WTC11 (cell line): ENCODE measurements at regions not wholly inside any gene's neighbourhood (a gene's known extent, or its start where the extent isn't known, plus 50 kb on each side); places are given as distances from the start of the nearest gene placed in this dataset.

Experiments
- ATAC-seq: fragments of 200-7000 bp; cut with Tn5 transposase; 2 replicates; pipeline ENCODE4 v1.10.0; 2021; ENCODE audit warnings: mild to moderate bottlenecking, moderate library complexity
- CTCF ChIA-PET: fragments of 300-600 bp; sonication (Branson Sonifier 250); formaldehyde crosslinking; loops from one replicate; lab custom pipeline; 2021; ENCODE audit warnings: antibody characterized with exemption; lab: Charles Lee
- POLR2A ChIA-PET: fragments of 350-600 bp; sonication (Branson Sonifier 250); formaldehyde crosslinking; loops from one replicate; lab custom pipeline; 2021; ENCODE audit warnings: antibody characterized with exemption; lab: Charles Lee
- DNase-seq: peaks from one replicate; pipeline ENCODE4 v3.0.0; 2021; ENCODE audit warnings: low spot score
- H3K27ac Mint-ChIP-seq: 2 replicates; pipeline ENCODE4 v1.8.0; 2021; ENCODE audit warnings: mixed read lengths
- H3K27me3 Mint-ChIP-seq: 2 replicates; pipeline ENCODE4 v1.8.0; 2021; ENCODE audit warnings: low read depth, mild to moderate bottlenecking, moderate library complexity, mixed read lengths
- H3K36me3 Mint-ChIP-seq: 2 replicates; pipeline ENCODE4 v1.8.0; 2021; ENCODE audit warnings: mixed read lengths
- H3K4me1 Mint-ChIP-seq: 2 replicates; pipeline ENCODE4 v1.8.0; 2022; ENCODE audit warnings: mixed read lengths
- H3K4me3 Mint-ChIP-seq: 2 replicates; pipeline ENCODE4 v1.8.0; 2021; ENCODE audit warnings: mild to moderate bottlenecking, moderate library complexity, mixed read lengths
- H3K9me3 Mint-ChIP-seq: 2 replicates; pipeline ENCODE4 v1.8.0; 2021; ENCODE audit warnings: mixed read lengths
- ESRRA ChIP-seq: sonication (generic); formaldehyde crosslinking; IDR thresholded peaks from 2 replicates; pipeline ENCODE4 v1.8.1; 2022; ENCODE audit warnings: mild to moderate bottlenecking, missing genetic modification reagents, borderline replicate concordance
- ETV6 ChIP-seq: sonication (generic); formaldehyde crosslinking; IDR thresholded peaks from 2 replicates; pipeline ENCODE4 v1.8.1; 2022; ENCODE audit warnings: mild to moderate bottlenecking, missing genetic modification reagents
- FOXK1 ChIP-seq: sonication (generic); formaldehyde crosslinking; IDR thresholded peaks from 2 replicates; pipeline ENCODE4 v1.8.0; 2022; ENCODE audit warnings: mild to moderate bottlenecking, moderate library complexity, missing genetic modification reagents
- FOXP1 ChIP-seq: sonication (generic); formaldehyde crosslinking; IDR thresholded peaks from 2 replicates; pipeline ENCODE4 v1.8.0; 2022; ENCODE audit warnings: missing genetic modification reagents, mild to moderate bottlenecking, moderate library complexity, borderline replicate concordance
- GABPB1 ChIP-seq: sonication (generic); formaldehyde crosslinking; IDR thresholded peaks from 2 replicates; pipeline ENCODE4 v1.8.1; 2023; ENCODE audit warnings: mild to moderate bottlenecking, missing genetic modification reagents
- GRHL2 ChIP-seq: fragments of 250-450 bp; sonication (Bioruptor Pico); IDR thresholded peaks from 2 replicates; pipeline ENCODE4 v1.8.0; 2022; ENCODE audit warnings: mild to moderate bottlenecking, moderate library complexity; ENCODE audit not compliant: insufficient replicate concordance, severe bottlenecking
- GTF2I ChIP-seq: fragments of 250-450 bp; sonication (Bioruptor Pico); conservative IDR thresholded peaks from 2 replicates; pipeline ENCODE4 v1.4.0; 2021; ENCODE audit warnings: mild to moderate bottlenecking
- JAZF1 ChIP-seq: fragments of 250-450 bp; sonication (Bioruptor Pico); IDR thresholded peaks from 2 replicates; pipeline ENCODE4 v1.9.0; 2021; ENCODE audit warnings: moderate library complexity, mild to moderate bottlenecking, inconsistent platforms
- JUN ChIP-seq: sonication (generic); formaldehyde crosslinking; IDR thresholded peaks from 2 replicates; pipeline ENCODE4 v1.8.0; 2023; ENCODE audit warnings: mild to moderate bottlenecking, missing genetic modification reagents
- MLX ChIP-seq: sonication (generic); formaldehyde crosslinking; IDR thresholded peaks from 2 replicates; pipeline ENCODE4 v1.8.1; 2023; ENCODE audit warnings: mild to moderate bottlenecking, missing genetic modification reagents, moderate library complexity
- NFATC4 ChIP-seq: fragments of 250-450 bp; sonication (Bioruptor Pico); IDR thresholded peaks from 2 replicates; pipeline ENCODE4 v1.9.0; 2021; ENCODE audit warnings: mild to moderate bottlenecking
- NFE2L1 ChIP-seq: sonication (generic); formaldehyde crosslinking; IDR thresholded peaks from 2 replicates; pipeline ENCODE4 v1.8.1; 2023; ENCODE audit warnings: missing genetic modification reagents
- SMAD3 ChIP-seq: sonication (generic); formaldehyde crosslinking; IDR thresholded peaks from 2 replicates; pipeline ENCODE4 v1.8.0; 2022; ENCODE audit warnings: missing genetic modification reagents, mild to moderate bottlenecking, borderline replicate concordance
- SOX15 ChIP-seq: fragments of 250-450 bp; sonication (Bioruptor Pico); IDR thresholded peaks from 2 replicates; pipeline ENCODE4 v1.9.0; 2021; ENCODE audit warnings: mild to moderate bottlenecking
- TEAD1 ChIP-seq: sonication (generic); formaldehyde crosslinking; IDR thresholded peaks from 2 replicates; pipeline ENCODE4 v1.8.0; 2022; ENCODE audit warnings: mild to moderate bottlenecking, missing genetic modification reagents
- TEAD4 ChIP-seq: sonication (generic); formaldehyde crosslinking; IDR thresholded peaks from 2 replicates; pipeline ENCODE4 v1.8.0; 2022; ENCODE audit warnings: mild to moderate bottlenecking, missing genetic modification reagents
- ZBTB21 ChIP-seq: sonication (generic); formaldehyde crosslinking; IDR thresholded peaks from 2 replicates; pipeline ENCODE4 v1.8.1; 2023; ENCODE audit warnings: mild to moderate bottlenecking, missing genetic modification reagents, borderline replicate concordance
- ZNF219 ChIP-seq: sonication (generic); formaldehyde crosslinking; IDR thresholded peaks from 2 replicates; pipeline ENCODE4 v1.8.0; 2023; ENCODE audit warnings: missing genetic modification reagents, mild to moderate bottlenecking, borderline replicate concordance
- ZNF263 ChIP-seq: sonication (generic); formaldehyde crosslinking; IDR thresholded peaks from 2 replicates; pipeline ENCODE4 v1.8.1; 2022; ENCODE audit warnings: low read depth, mild to moderate bottlenecking, moderate library complexity, missing genetic modification reagents
- ZNF281 ChIP-seq: sonication (generic); formaldehyde crosslinking; IDR thresholded peaks from 2 replicates; pipeline ENCODE4 v1.8.0; 2023; ENCODE audit warnings: mild to moderate bottlenecking, missing genetic modification reagents
- ZNF425 ChIP-seq: fragments of 250-450 bp; sonication (Bioruptor Pico); conservative IDR thresholded peaks from 2 replicates; pipeline ENCODE4 v1.9.0; 2021; ENCODE audit warnings: mild to moderate bottlenecking
- TF ChIP-seq, protein P1 (sequence below): sonication (generic); formaldehyde crosslinking; conservative IDR thresholded peaks from 2 replicates; pipeline ENCODE4 v1.8.1; 2023; ENCODE audit warnings: mild to moderate bottlenecking, low read depth, missing genetic modification reagents, moderate library complexity
- TF ChIP-seq, protein P2 (sequence below): sonication (generic); formaldehyde crosslinking; IDR thresholded peaks from 2 replicates; pipeline ENCODE4 v1.8.1; 2022; ENCODE audit warnings: low read depth, mild to moderate bottlenecking, moderate library complexity, missing genetic modification reagents, borderline replicate concordance
- TF ChIP-seq, protein P3 (sequence below): sonication (generic); formaldehyde crosslinking; IDR thresholded peaks from 2 replicates; pipeline ENCODE4 v1.8.1; 2023; ENCODE audit warnings: mild to moderate bottlenecking, missing genetic modification reagents

DNA sequence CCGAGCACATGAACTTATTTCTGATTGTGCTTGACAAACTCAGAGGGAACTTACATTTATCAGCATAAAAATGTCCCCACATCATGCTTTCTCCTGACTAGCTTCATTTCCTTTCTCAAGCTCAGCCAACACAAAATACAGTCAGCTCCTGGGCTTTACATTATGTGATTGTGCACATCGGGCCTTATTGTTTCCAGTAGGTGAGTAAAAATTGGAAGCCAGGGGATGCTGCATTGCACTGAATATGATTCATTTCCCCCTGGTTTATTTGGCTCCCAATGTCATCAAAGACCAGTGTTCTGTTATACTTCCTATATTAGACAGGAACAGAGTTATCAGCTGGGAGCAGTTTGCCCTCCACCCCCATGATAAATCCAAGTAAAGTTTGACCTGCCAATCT, 521.8 kb downstream of the RMST start:
- DNase-seq, result no peak
- no peaks in the 10 kb centered on the region; the same call in 1 of the 2 replicates for H3K9me3 Mint-ChIP-seq
- TF ChIP-seq TEAD4 (CRISPR knock-in tag) (no peak), JAZF1 (CRISPR knock-in tag) (no peak), ZNF263 (CRISPR knock-in tag) (no peak), SOX15 (no peak), SMAD3 (no peak), ZNF219 (CRISPR knock-in tag) (no peak), FOXK1 (CRISPR knock-in tag) (no peak), GABPB1 (CRISPR knock-in tag) (no peak), NFE2L1 (no peak)
- TF ChIP-seq, all 79 proteins: peak for 0
- H3K36me3 Mint-ChIP-seq, result no peaks in the 10 kb centered on the region
- no peak overlapping the region for H3K4me3 Mint-ChIP-seq
- no peak overlapping the region for H3K27ac Mint-ChIP-seq
- no peak for ATAC-seq
- CTCF ChIA-PET, result no interaction called here
- POLR2A ChIA-PET, result no interaction called here
- no peaks in the 10 kb centered on the region for H3K4me1 Mint-ChIP-seq
- peaks cover 4% of the 10 kb centered on the region; the same call in 1 of the 2 replicates for H3K27me3 Mint-ChIP-seq

- Mint-ChIP-seq H3K36me3 (no peaks in the 10 kb centered on the region), H3K27ac (no peak overlapping the region), H3K4me3 (no peak overlapping the region), H3K4me1 (no peaks in the 10 kb centered on the region), H3K27me3 (peaks cover 4% of the 10 kb centered on the region; the same call in 1 of the 2 replicates), H3K9me3 (no peaks in the 10 kb centered on the region; the same call in 1 of the 2 replicates)
- no peak for DNase-seq
- CTCF ChIA-PET, result no interaction called here
- no peak for ATAC-seq
- POLR2A ChIA-PET, result interaction anchor here (0.5 kb wide), 1 partner anchor 412 kb away, joined by 3 read pairs; no protein-coding TSS in a partner anchor
- TF ChIP-seq, protein P1, sequence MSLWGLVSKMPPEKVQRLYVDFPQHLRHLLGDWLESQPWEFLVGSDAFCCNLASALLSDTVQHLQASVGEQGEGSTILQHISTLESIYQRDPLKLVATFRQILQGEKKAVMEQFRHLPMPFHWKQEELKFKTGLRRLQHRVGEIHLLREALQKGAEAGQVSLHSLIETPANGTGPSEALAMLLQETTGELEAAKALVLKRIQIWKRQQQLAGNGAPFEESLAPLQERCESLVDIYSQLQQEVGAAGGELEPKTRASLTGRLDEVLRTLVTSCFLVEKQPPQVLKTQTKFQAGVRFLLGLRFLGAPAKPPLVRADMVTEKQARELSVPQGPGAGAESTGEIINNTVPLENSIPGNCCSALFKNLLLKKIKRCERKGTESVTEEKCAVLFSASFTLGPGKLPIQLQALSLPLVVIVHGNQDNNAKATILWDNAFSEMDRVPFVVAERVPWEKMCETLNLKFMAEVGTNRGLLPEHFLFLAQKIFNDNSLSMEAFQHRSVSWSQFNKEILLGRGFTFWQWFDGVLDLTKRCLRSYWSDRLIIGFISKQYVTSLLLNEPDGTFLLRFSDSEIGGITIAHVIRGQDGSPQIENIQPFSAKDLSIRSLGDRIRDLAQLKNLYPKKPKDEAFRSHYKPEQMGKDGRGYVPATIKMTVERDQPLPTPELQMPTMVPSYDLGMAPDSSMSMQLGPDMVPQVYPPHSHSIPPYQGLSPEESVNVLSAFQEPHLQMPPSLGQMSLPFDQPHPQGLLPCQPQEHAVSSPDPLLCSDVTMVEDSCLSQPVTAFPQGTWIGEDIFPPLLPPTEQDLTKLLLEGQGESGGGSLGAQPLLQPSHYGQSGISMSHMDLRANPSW, result no peak
- TF ChIP-seq, protein P2, sequence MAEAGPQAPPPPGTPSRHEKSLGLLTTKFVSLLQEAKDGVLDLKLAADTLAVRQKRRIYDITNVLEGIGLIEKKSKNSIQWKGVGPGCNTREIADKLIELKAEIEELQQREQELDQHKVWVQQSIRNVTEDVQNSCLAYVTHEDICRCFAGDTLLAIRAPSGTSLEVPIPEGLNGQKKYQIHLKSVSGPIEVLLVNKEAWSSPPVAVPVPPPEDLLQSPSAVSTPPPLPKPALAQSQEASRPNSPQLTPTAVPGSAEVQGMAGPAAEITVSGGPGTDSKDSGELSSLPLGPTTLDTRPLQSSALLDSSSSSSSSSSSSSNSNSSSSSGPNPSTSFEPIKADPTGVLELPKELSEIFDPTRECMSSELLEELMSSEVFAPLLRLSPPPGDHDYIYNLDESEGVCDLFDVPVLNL, result no peak
- TF ChIP-seq MLX (no peak), GTF2I (CRISPR knock-in tag) (no peak), ZBTB21 (no peak), ETV6 (CRISPR knock-in tag) (no peak), ZNF281 (no peak), FOXP1 (CRISPR knock-in tag) (no peak), SMAD3 (no peak), JUN (CRISPR knock-in tag) (no peak), ESRRA (CRISPR knock-in tag) (no peak), GRHL2 (no peak), TEAD1 (CRISPR knock-in tag) (no peak), ZNF425 (CRISPR knock-in tag) (no peak), NFATC4 (CRISPR knock-in tag) (no peak)
- TF ChIP-seq, protein P3, sequence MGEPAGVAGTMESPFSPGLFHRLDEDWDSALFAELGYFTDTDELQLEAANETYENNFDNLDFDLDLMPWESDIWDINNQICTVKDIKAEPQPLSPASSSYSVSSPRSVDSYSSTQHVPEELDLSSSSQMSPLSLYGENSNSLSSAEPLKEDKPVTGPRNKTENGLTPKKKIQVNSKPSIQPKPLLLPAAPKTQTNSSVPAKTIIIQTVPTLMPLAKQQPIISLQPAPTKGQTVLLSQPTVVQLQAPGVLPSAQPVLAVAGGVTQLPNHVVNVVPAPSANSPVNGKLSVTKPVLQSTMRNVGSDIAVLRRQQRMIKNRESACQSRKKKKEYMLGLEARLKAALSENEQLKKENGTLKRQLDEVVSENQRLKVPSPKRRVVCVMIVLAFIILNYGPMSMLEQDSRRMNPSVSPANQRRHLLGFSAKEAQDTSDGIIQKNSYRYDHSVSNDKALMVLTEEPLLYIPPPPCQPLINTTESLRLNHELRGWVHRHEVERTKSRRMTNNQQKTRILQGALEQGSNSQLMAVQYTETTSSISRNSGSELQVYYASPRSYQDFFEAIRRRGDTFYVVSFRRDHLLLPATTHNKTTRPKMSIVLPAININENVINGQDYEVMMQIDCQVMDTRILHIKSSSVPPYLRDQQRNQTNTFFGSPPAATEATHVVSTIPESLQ (CRISPR knock-in tag), result no peak
Observed at GRCh38 chr12:97984974-97985580, 522.5 kb downstream of the RMST start.
